PC-3 (cell line): ENCODE measurements at regions not wholly inside any gene's neighbourhood (a gene's known extent, or its start where the extent isn't known, plus 50 kb on each side); places are given as distances from the start of the nearest gene placed in this dataset.
"Not testable (repeated sequence)": the region's sequence is repeated elsewhere in the genome, so short reads cannot be mapped to it uniquely, and the experiment has no call there.

Experiments used
- ATAC-seq: fragments of 200-7000 bp; cut with Tn5 transposase; 2 replicates; pipeline ENCODE4 v1.9.1; 2020; ENCODE audit warnings: mild to moderate bottlenecking, moderate library complexity
- BruUV-seq: library from RNA; stranded (reverse); fragments of 400-500 nt; replicated peaks from 2 replicates; lab custom pipeline; 2021; lab: Mats Ljungman, UMichigan
- CTCF ChIA-PET: fragments of 300-600 bp; sonication (Branson Sonifier 250); formaldehyde crosslinking; loops from one replicate; lab custom pipeline; 2022; ENCODE audit warnings: antibody characterized with exemption; lab: Charles Lee
- POLR2A ChIA-PET: fragments of 300-600 bp; sonication (Branson Sonifier 250); formaldehyde crosslinking; loops from one replicate; lab custom pipeline; 2022; ENCODE audit warnings: antibody characterized with exemption; ENCODE audit not compliant: unreplicated experiment; lab: Charles Lee
- DNase-seq: peaks from one replicate; pipeline ENCODE4 v3.0.0-alpha.2; 2015
- H2AFZ ChIP-seq: fragments of 300-600 bp; sonication (generic); 2 replicates; pipeline ENCODE4 v1.6.0; 2016; ENCODE audit warnings: antibody characterized with exemption, low read length
- H3F3A ChIP-seq: fragments of 300-600 bp; sonication (generic); one replicate; pipeline ENCODE4 v1.6.0; 2017; ENCODE audit warnings: antibody characterized with exemption, low read length, control low read depth, mild to moderate bottlenecking; ENCODE audit not compliant: unreplicated experiment
- H3K27ac ChIP-seq: fragments of 300-600 bp; sonication (generic); 2 replicates; pipeline ENCODE4 v1.5.1; 2016; ENCODE audit warnings: mild to moderate bottlenecking, low read length
- H3K27me3 ChIP-seq: fragments of 300-600 bp; sonication (generic); 2 replicates; pipeline ENCODE4 v1.6.1; 2016; ENCODE audit warnings: low read length, mixed read lengths
- H3K36me3 ChIP-seq: fragments of 300-600 bp; sonication (generic); 2 replicates; pipeline ENCODE4 v1.6.1; 2016; ENCODE audit warnings: low read depth, mixed run types, low read length, mixed read lengths
- H3K4me1 ChIP-seq: fragments of 300-600 bp; sonication (generic); 2 replicates; pipeline ENCODE4 v1.5.1; 2016; ENCODE audit warnings: low read length; ENCODE audit not compliant: insufficient read depth
- H3K4me2 ChIP-seq: fragments of 300-600 bp; sonication (generic); 2 replicates; pipeline ENCODE4 v1.6.0; 2016; ENCODE audit warnings: low read length
- H3K4me3 ChIP-seq: fragments of 300-600 bp; sonication (generic); 2 replicates; pipeline ENCODE4 v1.5.1; 2016; ENCODE audit warnings: mild to moderate bottlenecking, low read length, mixed read lengths
- H3K79me2 ChIP-seq: fragments of 300-600 bp; sonication (generic); 2 replicates; pipeline ENCODE4 v1.6.1; 2017; ENCODE audit warnings: low read length, mixed read lengths
- H3K9ac ChIP-seq: fragments of 300-600 bp; sonication (generic); 2 replicates; pipeline ENCODE4 v1.6.0; 2016; ENCODE audit warnings: mild to moderate bottlenecking, low read length
- H3K9me2 ChIP-seq: fragments of 300-600 bp; sonication (generic); replicated peaks from 2 replicates; pipeline ENCODE4 v1.6.1; 2016; ENCODE audit warnings: mixed run types, low read length, mixed read lengths
- H3K9me3 ChIP-seq: fragments of 300-600 bp; sonication (generic); 2 replicates; pipeline ENCODE4 v1.6.1; 2016; ENCODE audit warnings: low read length, mixed read lengths
- H4K20me1 ChIP-seq: fragments of 300-600 bp; sonication (generic); 2 replicates; pipeline ENCODE4 v1.6.1; 2016; ENCODE audit warnings: low read length, mixed read lengths
- EZH2 ChIP-seq: fragments of 300-600 bp; sonication (generic); IDR thresholded peaks from one replicate; pipeline ENCODE4 v1.6.1; 2017; ENCODE audit warnings: antibody characterized with exemption, mild to moderate bottlenecking, low read length; ENCODE audit not compliant: unreplicated experiment
- EZH2phosphoT487 ChIP-seq: fragments of 300-600 bp; sonication (generic); IDR thresholded peaks from 2 replicates; pipeline ENCODE4 v1.6.1; 2018; ENCODE audit warnings: mild to moderate bottlenecking, antibody characterized with exemption, low read length, borderline replicate concordance
- intact Hi-C: fragments of 100-400 bp; cut with micrococcal nuclease; formaldehyde crosslinking; loops from 2 replicates; pipeline ENCODE4 v1.9.0; 2023
- TF ChIP-seq, protein P1 (sequence below): fragments of 300-600 bp; sonication (generic); conservative IDR thresholded peaks from 2 replicates; pipeline ENCODE4 v1.5.1; 2017; ENCODE audit warnings: antibody characterized with exemption, low read depth, mild to moderate bottlenecking, low read length

DNA sequence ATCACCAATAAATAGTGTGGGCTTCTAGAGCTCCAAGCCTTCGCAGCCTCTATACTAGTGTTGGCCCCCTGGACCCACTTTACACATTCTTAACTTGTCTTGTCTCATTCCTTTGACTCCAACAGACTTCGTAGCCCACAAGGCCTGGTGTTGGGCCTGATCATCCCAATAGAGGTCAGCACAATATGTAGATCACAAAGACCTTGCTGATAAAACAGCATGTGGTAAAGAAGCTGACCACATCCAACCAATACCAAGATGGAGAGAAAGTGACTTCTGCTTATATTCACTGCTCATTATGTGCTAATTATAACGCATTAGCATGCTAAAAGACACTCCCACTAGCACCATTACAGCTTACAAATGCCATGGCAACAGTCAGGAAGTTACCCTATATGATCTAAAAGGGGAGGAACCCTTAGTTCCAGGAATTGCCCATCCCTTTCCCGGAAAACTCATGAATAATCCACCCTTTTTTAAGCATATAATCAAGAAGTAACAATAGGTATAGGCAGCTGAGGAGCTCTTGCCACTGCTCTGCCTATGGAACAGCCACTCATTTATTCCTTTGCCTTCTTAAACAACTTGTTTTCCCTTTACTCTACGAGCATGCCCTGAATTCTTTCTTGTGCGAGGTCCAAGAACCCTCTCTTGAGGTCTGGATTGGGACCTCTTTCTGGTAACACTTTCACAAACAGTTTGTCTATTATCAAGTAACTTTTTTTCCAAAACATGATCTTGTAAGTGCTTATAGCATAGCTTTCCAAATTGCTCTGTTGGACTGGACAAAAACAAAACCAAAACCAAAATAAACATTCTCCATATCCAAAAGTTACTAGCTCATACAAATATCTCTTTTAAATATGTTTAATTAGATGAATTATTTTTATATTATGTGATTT lies 54.6 kb upstream of the ECHDC1 start:
- DNase-seq (no peak), ATAC-seq (no peak)
- Histone ChIP-seq H3K27me3 (no peaks in the 10 kb centered on the region), H2AFZ (no peak overlapping the region), H3F3A (no peaks in the 10 kb centered on the region), H4K20me1 (no peaks in the 10 kb centered on the region), H3K9me3 (no peaks in the 10 kb centered on the region), H3K4me2 (no peak overlapping the region), H3K9ac (no peak overlapping the region), H3K27ac (no peak overlapping the region), H3K9me2 (no peaks in the 10 kb centered on the region), H3K79me2 (no peaks in the 10 kb centered on the region), H3K36me3 (no peaks in the 10 kb centered on the region), H3K4me1 (no peaks in the 10 kb centered on the region), H3K4me3 (no peak overlapping the region)
- TF ChIP-seq, protein P1, sequence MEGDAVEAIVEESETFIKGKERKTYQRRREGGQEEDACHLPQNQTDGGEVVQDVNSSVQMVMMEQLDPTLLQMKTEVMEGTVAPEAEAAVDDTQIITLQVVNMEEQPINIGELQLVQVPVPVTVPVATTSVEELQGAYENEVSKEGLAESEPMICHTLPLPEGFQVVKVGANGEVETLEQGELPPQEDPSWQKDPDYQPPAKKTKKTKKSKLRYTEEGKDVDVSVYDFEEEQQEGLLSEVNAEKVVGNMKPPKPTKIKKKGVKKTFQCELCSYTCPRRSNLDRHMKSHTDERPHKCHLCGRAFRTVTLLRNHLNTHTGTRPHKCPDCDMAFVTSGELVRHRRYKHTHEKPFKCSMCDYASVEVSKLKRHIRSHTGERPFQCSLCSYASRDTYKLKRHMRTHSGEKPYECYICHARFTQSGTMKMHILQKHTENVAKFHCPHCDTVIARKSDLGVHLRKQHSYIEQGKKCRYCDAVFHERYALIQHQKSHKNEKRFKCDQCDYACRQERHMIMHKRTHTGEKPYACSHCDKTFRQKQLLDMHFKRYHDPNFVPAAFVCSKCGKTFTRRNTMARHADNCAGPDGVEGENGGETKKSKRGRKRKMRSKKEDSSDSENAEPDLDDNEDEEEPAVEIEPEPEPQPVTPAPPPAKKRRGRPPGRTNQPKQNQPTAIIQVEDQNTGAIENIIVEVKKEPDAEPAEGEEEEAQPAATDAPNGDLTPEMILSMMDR, result no peak
- TF ChIP-seq EZH2phosphoT487 (no peak), EZH2 (no peak)
- POLR2A ChIA-PET, result no interaction called here
- no TSS peak for BruUV-seq
- CTCF ChIA-PET, result no interaction called here
- intact Hi-C loops, result no loop called here

GRCh38 chr6:127397171-127397597 lies 53.8 kb upstream of the ECHDC1 start:
- H3K9me2 ChIP-seq, H3K27ac ChIP-seq, H3K4me3 ChIP-seq, ATAC-seq, H4K20me1 ChIP-seq, POLR2A ChIA-PET, H3K4me1 ChIP-seq, H3K27me3 ChIP-seq, H3K36me3 ChIP-seq, H3K4me2 ChIP-seq, H3F3A ChIP-seq, CTCF ChIA-PET, H3K9me3 ChIP-seq, H3K79me2 ChIP-seq, H3K9ac ChIP-seq, intact Hi-C loops, H2AFZ ChIP-seq, BruUV-seq: not testable (repeated sequence)
- peak; percentile 49 for DNase-seq
